Aorta (tissue), 5 donors: ENCODE measurements at regions not wholly inside any gene's neighbourhood (a gene's known extent, or its start where the extent isn't known, plus 50 kb on each side); places are given as distances from the start of the nearest gene placed in this dataset.

ENCODE experiments used
- ATAC-seq: fragments of 200-7000 bp; cut with Tn5 transposase; one replicate; pipeline ENCODE4 v1.9.1; 2022; ENCODE audit warnings: moderate library complexity; ENCODE audit not compliant: low FRiP score
- DNase-seq, 2 donors: peaks; one replicate each; pipeline ENCODE4 v3.0.0-alpha.2; 2020
- H3K27ac ChIP-seq, 2 donors: one replicate each; pipeline ENCODE4 v1.5.1; 2013; ENCODE audit warnings: low read length in 2 of 2, mild to moderate bottlenecking in 2 of 2, moderate library complexity in 2 of 2, control low read depth in 1 of 2, inconsistent platforms in 1 of 2, low read depth in 1 of 2
- H3K27me3 ChIP-seq, 2 donors: one replicate each; pipeline ENCODE4 v1.6.1; 2013; ENCODE audit warnings: control low read depth in 1 of 2, low read length in 1 of 2, mild to moderate bottlenecking in 1 of 2, moderate library complexity in 1 of 2; ENCODE audit not compliant: insufficient read depth in 2 of 2, control insufficient read depth in 1 of 2
- H3K36me3 ChIP-seq, 2 donors: one replicate each; pipeline ENCODE4 v1.6.1; 2013; ENCODE audit warnings: control low read depth in 1 of 2, low read length in 1 of 2, mild to moderate bottlenecking in 1 of 2; ENCODE audit not compliant: insufficient read depth in 2 of 2, control insufficient read depth in 1 of 2
- H3K4me1 ChIP-seq, 2 donors: one replicate each; pipeline ENCODE4 v1.6.1; 2013; ENCODE audit warnings: low read length in 2 of 2, control low read depth in 1 of 2, mild to moderate bottlenecking in 1 of 2, moderate library complexity in 1 of 2; ENCODE audit not compliant: insufficient read depth in 2 of 2, control insufficient read depth in 1 of 2
- H3K4me3 ChIP-seq, 2 donors: one replicate each; pipeline ENCODE4 v1.5.1; 2013; ENCODE audit warnings: low read length in 2 of 2, control low read depth in 1 of 2, mild to moderate bottlenecking in 1 of 2
- H3K9me3 ChIP-seq: one replicate; pipeline ENCODE4 v1.6.1; 2013; ENCODE audit warnings: mild to moderate bottlenecking, low read length; ENCODE audit not compliant: control insufficient read depth
- WGBS, 2 donors: extraction: QIAGEN DNeasy Blood & Tissue Kit; methylation state at CpG; one replicate each; pipeline ENCODE4 v1.1.7; 2013; 5-methylcytosine and 5-hydroxymethylcytosine counted together
- intact Hi-C, 2 donors: fragments of 100-400 bp; cut with DNase I; formaldehyde crosslinking; loops; one replicate each; pipeline versions ENCODE4 v1.14.2 to v1.15.0; 2022
- donor health status: healthy with polysubstance abuse.
- donor health status: Bipolar disorder and iron deficiency.
- donor health status: DM: no; HTN: no; CAD: no.
- donor health status: DM: no; HTN: no; CAD: no.
- donor health status: DM: yes; HTN: yes; CAD: no.

- DNase-seq (no peak), ATAC-seq (no peak)
- Histone ChIP-seq H3K9me3 (no peaks in the 10 kb centered on the region), H3K27me3 (no peaks in the 10 kb centered on the region), H3K27ac (no peak overlapping the region), H3K4me1 (no peaks in the 10 kb centered on the region), H3K4me3 (no peak overlapping the region), H3K36me3 (no peaks in the 10 kb centered on the region)
- WGBS, 2 donors, result 84% methylated on average over 5 of the region's 5 CpGs
- intact Hi-C loops, result no loop called here
Measured at GRCh38 chr3:72018343-72018984, 233.5 kb upstream of the PROK2 start.

- ATAC-seq (no peak), DNase-seq (no peak)
- Histone ChIP-seq H3K4me1 (no peaks in the 10 kb centered on the region), H3K36me3 (no peaks in the 10 kb centered on the region), H3K27ac (no peak overlapping the region), H3K27me3 (no peaks in the 10 kb centered on the region), H3K4me3 (no peak overlapping the region), H3K9me3 (no peaks in the 10 kb centered on the region)
- intact Hi-C loops, result no loop called here
- 93 to 100% methylated on average over 1 of the region's 1 CpG for WGBS, 2 donors
Measured at GRCh38 chr3:72017935-72018334, 233.0 kb upstream of the PROK2 start.

- ATAC-seq (no peak), DNase-seq (no peak)
- 96 to 100% methylated on average over 1 of the region's 1 CpG for WGBS, 2 donors
- intact Hi-C loops, result no loop called here
- Histone ChIP-seq H3K4me1 (no peaks in the 10 kb centered on the region), H3K4me3 (no peak overlapping the region), H3K9me3 (no peaks in the 10 kb centered on the region), H3K27ac (no peak overlapping the region), H3K27me3 (no peaks in the 10 kb centered on the region), H3K36me3 (no peaks in the 10 kb centered on the region)
Measured at GRCh38 chr3:72017311-72017710, 232.4 kb upstream of the PROK2 start.

GRCh38 chr3:72015463-72015862 lies 230.5 kb upstream of the PROK2 start:
- ATAC-seq (no peak), DNase-seq (no peak)
- H3K4me1 ChIP-seq, result no peaks in the 10 kb centered on the region
- no peaks in the 10 kb centered on the region for H3K9me3 ChIP-seq
- no peaks in the 10 kb centered on the region for H3K36me3 ChIP-seq
- H3K4me3 ChIP-seq, result no peak overlapping the region
- WGBS, 2 donors, result 95 to 98% methylated on average over 6 of the region's 6 CpGs
- no peaks in the 10 kb centered on the region for H3K27me3 ChIP-seq
- no peak overlapping the region for H3K27ac ChIP-seq
- intact Hi-C loops, result no loop called here

- ATAC-seq (no peak), DNase-seq (no peak)
- Histone ChIP-seq H3K27me3 (no peaks in the 10 kb centered on the region), H3K27ac (no peak overlapping the region), H3K9me3 (no peaks in the 10 kb centered on the region), H3K36me3 (no peaks in the 10 kb centered on the region), H3K4me3 (no peak overlapping the region), H3K4me1 (no peaks in the 10 kb centered on the region)
- 86 to 91% methylated on average over 5 of the region's 5 CpGs for WGBS, 2 donors
- intact Hi-C loops, result no loop called here
Measured at GRCh38 chr3:72013084-72013483, 228.1 kb upstream of the PROK2 start.

GRCh38 chr3:72012363-72012762 lies 227.4 kb upstream of the PROK2 start:
- ATAC-seq (no peak), DNase-seq (no peak)
- intact Hi-C loops, result no loop called here
- Histone ChIP-seq H3K9me3 (no peaks in the 10 kb centered on the region), H3K36me3 (no peaks in the 10 kb centered on the region), H3K4me3 (no peak overlapping the region), H3K27me3 (no peaks in the 10 kb centered on the region), H3K27ac (no peak overlapping the region), H3K4me1 (no peaks in the 10 kb centered on the region)
- WGBS, 2 donors, result 94 to 95% methylated on average over 5 of the region's 5 CpGs

- no peak overlapping the region for H3K27ac ChIP-seq
- ATAC-seq (no peak), DNase-seq (no peak)
- no peaks in the 10 kb centered on the region for H3K27me3 ChIP-seq
- H3K4me1 ChIP-seq, result no peaks in the 10 kb centered on the region
- intact Hi-C loops, result no loop called here
- H3K36me3 ChIP-seq, result no peaks in the 10 kb centered on the region
- H3K4me3 ChIP-seq, result no peak overlapping the region
- no peaks in the 10 kb centered on the region for H3K9me3 ChIP-seq
- WGBS, 2 donors, result 85 to 87% methylated on average over 4 of the region's 4 CpGs
Measured at GRCh38 chr3:72011485-72011884, 226.5 kb upstream of the PROK2 start.

GRCh38 chr3:72009851-72010443 lies 225.0 kb upstream of the PROK2 start:
- 87% methylated on average over 8 of the region's 8 CpGs for WGBS, 2 donors
- Histone ChIP-seq H3K27ac (no peak overlapping the region), H3K4me3 (no peak overlapping the region), H3K27me3 (no peaks in the 10 kb centered on the region), H3K9me3 (no peaks in the 10 kb centered on the region), H3K36me3 (no peaks in the 10 kb centered on the region), H3K4me1 (no peaks in the 10 kb centered on the region)
- intact Hi-C loops, result no loop called here
- DNase-seq, result no peak
- ATAC-seq, result no peak

GRCh38 chr3:72008226-72008996 lies 223.5 kb upstream of the PROK2 start:
- Histone ChIP-seq H3K4me1 (no peaks in the 10 kb centered on the region), H3K36me3 (no peaks in the 10 kb centered on the region), H3K27me3 (no peaks in the 10 kb centered on the region), H3K4me3 (no peak overlapping the region), H3K9me3 (no peaks in the 10 kb centered on the region), H3K27ac (no peak overlapping the region)
- intact Hi-C loops, result no loop called here
- WGBS, 2 donors, result 93 to 94% methylated on average over 5 of the region's 5 CpGs
- no peak for ATAC-seq
- no peak for DNase-seq
